ENCODE measurements at regions not wholly inside any gene's neighbourhood (a gene's known extent, or its start where the extent isn't known, plus 50 kb on each side); places are given as distances from the start of the nearest gene placed in this dataset.

DNA sequence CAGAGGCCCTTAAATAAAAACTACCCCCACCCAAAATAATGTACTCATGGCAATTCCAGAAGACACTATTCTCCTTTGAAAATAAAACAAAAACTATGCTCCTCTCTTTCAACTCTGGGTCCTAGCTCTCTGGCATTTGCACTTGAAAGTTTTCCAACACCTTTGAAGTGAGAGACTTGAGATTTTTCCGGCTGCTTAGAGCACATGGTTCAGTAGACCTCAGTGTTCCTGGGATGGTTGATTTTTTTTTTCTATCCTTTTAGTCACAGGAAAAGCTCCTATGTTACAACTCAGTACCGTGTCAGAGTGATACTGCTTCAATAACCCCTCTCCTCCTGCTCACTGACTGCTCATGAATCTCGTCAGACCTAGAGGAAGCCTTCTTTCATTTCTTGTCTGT is 118.3 kb upstream of the TUSC7 start:
- Histone ChIP-seq H3K4me2 (ENCODE audit: insufficient read depth in 1 of 2, low read depth in 2 of 2, low read length in 2 of 2) (no peak overlapping the region), H3K4me1 (replicated peaks in 1 of 4; ENCODE audit: control insufficient read depth in 3 of 4, insufficient read depth in 4 of 4, low read length in 3 of 4) (no peaks in the 10 kb centered on the region), H4K8ac (ENCODE audit: extremely low read depth, insufficient read depth, low read length) (no peak overlapping the region), H3K23me2 (ENCODE audit: low read depth, low read length) (no peaks in the 10 kb centered on the region), H3K56ac (replicated peaks; ENCODE audit: insufficient read length, low read depth, low read length) (no peak overlapping the region), H3K27ac (ENCODE audit: low read depth, low read length) (no peak overlapping the region), H4K20me1 (replicated peaks in 1 of 2; ENCODE audit: control insufficient read depth in 1 of 2, insufficient read depth in 2 of 2, low read length in 2 of 2) (no peaks in the 10 kb centered on the region), H3K4ac (replicated peaks; ENCODE audit: insufficient read length, low read depth, low read length) (no peak overlapping the region), H2BK120ac (replicated peaks; ENCODE audit: low read depth, low read length) (no peak overlapping the region), H2BK5ac (ENCODE audit: low read depth, low read length) (no peak overlapping the region), H2BK20ac (ENCODE audit: low read length) (no peak overlapping the region), H4K91ac (replicated peaks; ENCODE audit: insufficient read length, low read length) (no peak overlapping the region), H3K27me3 (replicated peaks in 1 of 4; ENCODE audit: control insufficient read depth in 3 of 4, extremely low read depth in 1 of 4, insufficient read depth in 3 of 4, low read length in 3 of 4) (no peaks in the 10 kb centered on the region), H3K9ac (replicated peaks in 1 of 4; ENCODE audit: extremely low read depth in 1 of 4, low read depth in 3 of 4, low read length in 3 of 4) (no peak overlapping the region), H2BK12ac (ENCODE audit: low read depth, low read length) (no peak overlapping the region), H3K18ac (ENCODE audit: extremely low read depth, low read length) (no peak overlapping the region), H3K9me3 (ENCODE audit: insufficient read depth in 2 of 2, low read depth in 1 of 2, low read length in 1 of 2) (no peaks in the 10 kb centered on the region), H3K14ac (ENCODE audit: insufficient read length) (no peak overlapping the region), H2AFZ (ENCODE audit: low read length) (no peak overlapping the region), H3K23ac (ENCODE audit: insufficient read length) (no peak overlapping the region), H3K79me1 (ENCODE audit: low read depth, low read length) (no peaks in the 10 kb centered on the region), H4K5ac (ENCODE audit: insufficient read length, low read depth, low read length) (no peak overlapping the region), H3K4me3 (ENCODE audit: extremely low read depth in 1 of 4, insufficient read depth in 2 of 4, low read depth in 3 of 4, low read length in 4 of 4) (no peak overlapping the region), H3K36me3 (ENCODE audit: control insufficient read depth in 2 of 4, insufficient read depth in 4 of 4, low read length in 3 of 4) (no peaks in the 10 kb centered on the region), H2BK15ac (ENCODE audit: low read length) (no peak overlapping the region), H2AK5ac (ENCODE audit: low read depth, low read length) (no peak overlapping the region), H3K79me2 (ENCODE audit: control insufficient read depth in 1 of 2, insufficient read depth in 2 of 2, low read length in 2 of 2) (no peaks in the 10 kb centered on the region)
- FAIRE-seq, result no peak
- ChIA-PET POLR2A (ENCODE audit: partially characterized antibody) (no interaction called here), CTCF (ENCODE audit: partially characterized antibody) (interaction anchor here (0.6 to 1.2 kb wide), 3 partner anchors 12 to 167 kb away, joined by 3 to 4 read pairs (median 3); no protein-coding TSS in a partner anchor)
- TF ChIP-seq NRF1 (IDR thresholded peaks at IDR 0.05; ENCODE audit: low read depth, low read length), result no peak
- TF ChIP-seq, protein P1, sequence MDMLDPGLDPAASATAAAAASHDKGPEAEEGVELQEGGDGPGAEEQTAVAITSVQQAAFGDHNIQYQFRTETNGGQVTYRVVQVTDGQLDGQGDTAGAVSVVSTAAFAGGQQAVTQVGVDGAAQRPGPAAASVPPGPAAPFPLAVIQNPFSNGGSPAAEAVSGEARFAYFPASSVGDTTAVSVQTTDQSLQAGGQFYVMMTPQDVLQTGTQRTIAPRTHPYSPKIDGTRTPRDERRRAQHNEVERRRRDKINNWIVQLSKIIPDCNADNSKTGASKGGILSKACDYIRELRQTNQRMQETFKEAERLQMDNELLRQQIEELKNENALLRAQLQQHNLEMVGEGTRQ (IDR thresholded peaks at IDR 0.05; ENCODE audit: low read length), result no peak
- no peak for TF ChIP-seq SIN3A (conservative IDR thresholded peaks at IDR 0.05 in 1 of 2, IDR thresholded peaks at IDR 0.05 in 1 of 2; ENCODE audit: low read depth in 1 of 2, low read length in 2 of 2)
- no peak for TF ChIP-seq RBBP5 (IDR thresholded peaks at IDR 0.05; ENCODE audit: borderline replicate concordance, low read depth, low read length)
- TF ChIP-seq POLR2AphosphoS5 (IDR thresholded peaks at IDR 0.05; ENCODE audit: low read depth, low read length), result no peak
- TF ChIP-seq SIX5 (IDR thresholded peaks at IDR 0.05; ENCODE audit: low read depth, low read length), result no peak
- WGBS, 2 experiments (ENCODE audit: extremely low coverage in 1 of 2, insufficient coverage in 1 of 2, insufficient read length in 1 of 2, insufficient replicate concordance in 2 of 2, low coverage in 1 of 2, low lambda C conversion rate in 2 of 2, missing lambda C conversion rate in 1 of 2), result 82% methylated on average over 3 of the region's 3 CpGs; no CpG with 5 or more reads in 1 of the 2 experiments
- DNase-seq (ENCODE audit: low read depth in 1 of 2, low spot score in 2 of 2), result no peak

Measured in H1 (cell line).